ENCODE measurements at regions not wholly inside any gene's neighbourhood (a gene's known extent, or its start where the extent isn't known, plus 50 kb on each side); places are given as distances from the start of the nearest gene placed in this dataset.

DNA sequence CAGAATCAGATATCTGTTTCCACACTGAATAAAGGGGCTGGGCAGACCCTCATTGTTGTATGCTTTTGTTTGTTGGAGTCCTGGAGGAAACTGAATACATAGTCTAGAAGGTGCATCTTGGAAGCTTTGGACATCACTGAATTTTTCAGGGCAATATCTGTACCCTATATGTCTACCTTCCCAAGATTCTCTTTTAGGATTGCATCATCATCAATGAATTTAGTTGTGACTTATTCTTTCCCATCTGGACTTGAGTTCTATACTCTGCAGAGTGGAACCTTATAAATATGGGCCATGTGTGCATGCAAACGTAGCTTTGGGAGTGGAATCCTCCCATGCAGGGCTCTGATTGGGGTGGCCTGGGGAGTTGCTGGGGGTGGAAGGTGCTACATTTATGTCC, 60.7 kb upstream of the PROKR2 start:
- Histone ChIP-seq H3K27me3 (no peaks in the 10 kb centered on the region), H3K4me3 (no peak overlapping the region), H3K27ac (no peak overlapping the region), H3K4me1 (no peaks in the 10 kb centered on the region), H3K9me3 (no peaks in the 10 kb centered on the region), H3K36me3 (no peaks in the 10 kb centered on the region)
- no peak for DNase-seq
- intact Hi-C loops (cut with DNase I) = no loop called here
- TF ChIP-seq, protein P1, sequence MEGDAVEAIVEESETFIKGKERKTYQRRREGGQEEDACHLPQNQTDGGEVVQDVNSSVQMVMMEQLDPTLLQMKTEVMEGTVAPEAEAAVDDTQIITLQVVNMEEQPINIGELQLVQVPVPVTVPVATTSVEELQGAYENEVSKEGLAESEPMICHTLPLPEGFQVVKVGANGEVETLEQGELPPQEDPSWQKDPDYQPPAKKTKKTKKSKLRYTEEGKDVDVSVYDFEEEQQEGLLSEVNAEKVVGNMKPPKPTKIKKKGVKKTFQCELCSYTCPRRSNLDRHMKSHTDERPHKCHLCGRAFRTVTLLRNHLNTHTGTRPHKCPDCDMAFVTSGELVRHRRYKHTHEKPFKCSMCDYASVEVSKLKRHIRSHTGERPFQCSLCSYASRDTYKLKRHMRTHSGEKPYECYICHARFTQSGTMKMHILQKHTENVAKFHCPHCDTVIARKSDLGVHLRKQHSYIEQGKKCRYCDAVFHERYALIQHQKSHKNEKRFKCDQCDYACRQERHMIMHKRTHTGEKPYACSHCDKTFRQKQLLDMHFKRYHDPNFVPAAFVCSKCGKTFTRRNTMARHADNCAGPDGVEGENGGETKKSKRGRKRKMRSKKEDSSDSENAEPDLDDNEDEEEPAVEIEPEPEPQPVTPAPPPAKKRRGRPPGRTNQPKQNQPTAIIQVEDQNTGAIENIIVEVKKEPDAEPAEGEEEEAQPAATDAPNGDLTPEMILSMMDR (IDR thresholded peaks at IDR 0.05) = no peak
- ATAC-seq = no peak

DNA sequence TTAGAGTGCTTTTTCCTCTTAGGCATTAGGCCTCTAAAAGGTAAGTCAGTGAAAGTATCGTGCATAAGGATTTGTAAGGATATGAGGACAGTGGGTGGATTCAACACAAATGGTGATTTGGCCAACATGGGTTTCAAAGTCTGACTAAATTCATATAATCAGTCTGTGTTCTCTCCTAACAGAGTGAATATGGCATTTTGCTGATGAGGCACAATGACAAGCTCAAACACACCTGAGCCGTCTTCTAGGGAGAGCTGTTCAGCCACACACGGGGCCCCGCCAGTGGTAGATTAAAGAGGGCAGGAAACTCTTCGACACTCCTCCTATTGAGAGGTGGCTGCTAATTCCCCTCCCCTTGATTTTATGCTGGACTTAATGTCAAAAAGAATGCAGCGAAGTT, 59.5 kb upstream of the PROKR2 start:
- no peak overlapping the region for H3K4me3 ChIP-seq
- H3K27ac ChIP-seq = no peak overlapping the region
- ATAC-seq (no peak), DNase-seq (no peak)
- intact Hi-C loops (cut with DNase I) = no loop called here
- no peaks in the 10 kb centered on the region for H3K27me3 ChIP-seq
- TF ChIP-seq, protein P1 (IDR thresholded peaks at IDR 0.05) = no peak
- no peaks in the 10 kb centered on the region for H3K4me1 ChIP-seq
- no peaks in the 10 kb centered on the region for H3K9me3 ChIP-seq
- H3K36me3 ChIP-seq = no peaks in the 10 kb centered on the region

DNA sequence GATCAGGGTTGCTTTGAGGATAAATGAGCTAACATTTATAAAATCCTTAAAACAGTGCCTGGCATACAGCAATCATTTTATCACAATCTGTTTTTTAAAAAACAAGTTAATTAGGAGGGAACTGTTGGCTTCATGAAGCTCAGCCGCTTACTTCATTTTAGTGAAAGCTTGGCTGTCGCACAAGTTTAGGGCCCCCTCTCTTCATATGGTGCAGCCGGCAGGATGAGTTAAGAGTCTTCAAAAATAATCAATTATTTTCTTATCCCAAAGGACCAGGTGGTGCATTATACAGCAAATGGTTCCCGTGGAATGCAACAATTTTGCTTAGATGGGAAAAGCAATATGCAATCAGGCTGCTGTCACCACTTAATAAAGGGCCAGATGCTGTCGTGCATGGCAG, 57.4 kb upstream of the PROKR2 start:
- TF ChIP-seq, protein P1 (IDR thresholded peaks at IDR 0.05) = no peak
- Histone ChIP-seq H3K27ac (no peak overlapping the region), H3K4me3 (no peak overlapping the region), H3K4me1 (no peaks in the 10 kb centered on the region), H3K27me3 (no peaks in the 10 kb centered on the region), H3K36me3 (no peaks in the 10 kb centered on the region), H3K9me3 (no peaks in the 10 kb centered on the region)
- intact Hi-C loops (cut with DNase I) = no loop called here
- ATAC-seq = no peak
- DNase-seq = no peak

DNA sequence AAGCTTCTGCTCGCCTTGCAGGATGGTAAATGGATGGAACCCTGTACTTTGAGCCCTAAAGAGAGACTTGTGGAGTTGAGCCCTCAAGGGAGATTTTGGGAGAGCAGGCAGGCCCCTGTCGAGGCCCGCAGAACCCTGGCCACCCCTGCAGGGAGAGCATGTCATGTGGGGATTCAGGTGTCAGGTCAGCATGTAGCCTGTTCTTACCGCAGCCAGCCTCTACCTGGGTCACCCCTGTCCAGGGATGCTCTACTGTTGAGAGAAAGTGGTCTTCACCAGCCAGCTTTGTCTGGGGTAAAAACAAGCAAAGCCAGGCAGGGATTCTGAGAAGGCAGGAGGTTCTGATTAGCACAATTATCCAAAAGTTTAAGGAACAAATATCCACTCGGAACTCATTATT, 55.6 kb upstream of the PROKR2 start:
- intact Hi-C loops (cut with DNase I) = no loop called here
- Histone ChIP-seq H3K27ac (no peak overlapping the region), H3K36me3 (no peaks in the 10 kb centered on the region), H3K9me3 (no peaks in the 10 kb centered on the region), H3K4me1 (no peaks in the 10 kb centered on the region), H3K27me3 (no peaks in the 10 kb centered on the region), H3K4me3 (no peak overlapping the region)
- TF ChIP-seq, protein P1 (IDR thresholded peaks at IDR 0.05) = no peak
- ATAC-seq (no peak), DNase-seq (no peak)

DNA sequence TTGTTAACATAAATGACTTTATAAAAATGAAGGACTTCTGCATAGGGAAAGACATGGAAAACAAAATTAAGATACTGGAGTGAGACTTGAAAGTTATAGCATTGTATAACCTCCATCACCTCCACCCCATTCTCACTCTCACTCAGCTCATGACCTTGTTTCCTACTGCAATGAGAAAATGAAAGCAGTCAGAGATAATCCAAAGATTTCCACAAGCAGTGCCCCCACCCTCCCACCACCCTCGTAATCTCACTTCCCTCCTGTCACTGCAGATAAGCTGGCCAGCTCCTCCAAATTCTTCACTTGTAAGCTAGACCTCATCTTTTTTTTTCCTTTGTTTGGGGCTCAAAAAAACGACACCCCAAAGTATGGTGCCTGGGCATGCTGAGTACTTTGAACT, 52.9 kb upstream of the PROKR2 start:
- Histone ChIP-seq H3K4me3 (no peak overlapping the region), H3K36me3 (no peaks in the 10 kb centered on the region), H3K9me3 (no peaks in the 10 kb centered on the region), H3K4me1 (no peaks in the 10 kb centered on the region), H3K27me3 (no peaks in the 10 kb centered on the region), H3K27ac (no peak overlapping the region)
- DNase-seq = no peak
- TF ChIP-seq, protein P1 (IDR thresholded peaks at IDR 0.05) = no peak
- ATAC-seq = no peak
- intact Hi-C loops (cut with DNase I) = no loop called here

Data from upper lobe of right lung (tissue), 1 donor.